Mammary epithelial cell (primary cell): ENCODE measurements at regions not wholly inside any gene's neighbourhood (a gene's known extent, or its start where the extent isn't known, plus 50 kb on each side); places are given as distances from the start of the nearest gene placed in this dataset.

Experiments used
- CTCF ChIP-seq, 2 donors: IDR thresholded peaks in 1 of 2; conservative IDR thresholded peaks in 1 of 2; 2 replicates each; pipeline ENCODE4 v1.5.1; 2011 to 2012; ENCODE audit warnings: inconsistent platforms in 2 of 2, low read length in 2 of 2, mild to moderate bottlenecking in 2 of 2, control low read depth in 1 of 2, low read depth in 1 of 2; ENCODE audit not compliant: insufficient read depth in 1 of 2; ENCODE audit errors: extremely low read depth in 1 of 2
- EZH2 ChIP-seq: IDR thresholded peaks from 2 replicates; pipeline ENCODE4 v1.6.1; 2012; ENCODE audit warnings: low read length, inconsistent platforms, borderline replicate concordance

GRCh38 chr7:48822138-48822537, 102.2 kb upstream of the CDC14C start:
- TF ChIP-seq CTCF (conservative IDR thresholded peaks at IDR 0.05 in 1 of 2, IDR thresholded peaks at IDR 0.05 in 1 of 2; ENCODE audit: extremely low read depth in 1 of 2, insufficient read depth in 1 of 2, low read depth in 1 of 2, low read length in 2 of 2), result no peak
- no peak for TF ChIP-seq EZH2
